Gastrocnemius medialis (tissue), 4 donors: ENCODE measurements at regions not wholly inside any gene's neighbourhood (a gene's known extent, or its start where the extent isn't known, plus 50 kb on each side); places are given as distances from the start of the nearest gene placed in this dataset.
"Not testable (repeated sequence)": the region's sequence is repeated elsewhere in the genome, so short reads cannot be mapped to it uniquely, and the experiment has no call there.

Experiments
- ATAC-seq, 2 donors: fragments of 150-250 bp; one replicate each; pipeline ENCODE4 v1.9.1; 2016
- DNase-seq, 2 donors: peaks; one replicate each; pipeline ENCODE4 v3.0.0-alpha.2; 2019
- H3K27ac ChIP-seq, 4 donors: fragments of 200-600 bp; sonication (generic); 1 replicate in 1 of 4; 2 replicates in 3 of 4; pipeline ENCODE4 v1.5.1; 2016 to 2018; ENCODE audit warnings: mild to moderate bottlenecking in 2 of 4, moderate library complexity in 1 of 4
- H3K27me3 ChIP-seq, 3 donors: fragments of 200-600 bp; sonication (generic) in 2 of 3; 1 replicate in 1 of 3; 2 replicates in 2 of 3; pipeline versions ENCODE4 v1.5.1 to v1.6.0; 2016 to 2019; ENCODE audit warnings: mild to moderate bottlenecking in 1 of 3, moderate library complexity in 1 of 3
- H3K36me3 ChIP-seq, 2 donors: fragments of 200-600 bp; sonication (generic) in 1 of 2; one replicate each; pipeline ENCODE4 v1.5.1; 2017 to 2018
- H3K4me1 ChIP-seq, 2 donors: fragments of 200-600 bp; sonication (generic) in 1 of 2; one replicate each; pipeline ENCODE4 v1.5.1; 2016 to 2017; ENCODE audit warnings: mild to moderate bottlenecking in 2 of 2
- H3K4me3 ChIP-seq, 4 donors: fragments of 200-600 bp; sonication (generic) in 3 of 4; 1 replicate in 1 of 4; 2 replicates in 3 of 4; pipeline ENCODE4 v1.5.1; 2016 to 2019; ENCODE audit warnings: mild to moderate bottlenecking in 2 of 4
- H3K9me3 ChIP-seq, 3 donors: fragments of 200-600 bp; sonication (generic) in 2 of 3; 1 replicate in 1 of 3; 2 replicates in 2 of 3; pipeline ENCODE4 v1.5.1; 2016 to 2019
- CTCF ChIP-seq, 5 experiments: fragments of 450-650 bp in 3 of 5; fragments of 200-600 bp in 2 of 5; sonication (generic) in 2 of 5; IDR thresholded peaks in 4 of 5; conservative IDR thresholded peaks in 1 of 5; 1 replicate in 4 of 5; 2 replicates in 1 of 5; pipeline ENCODE4 v1.5.1; 2016 to 2019; ENCODE audit warnings: antibody characterized with exemption in 5 of 5, mild to moderate bottlenecking in 3 of 5, moderate library complexity in 3 of 5
- POLR2A ChIP-seq, 2 donors: fragments of 450-650 bp; IDR thresholded peaks; one replicate each; pipeline ENCODE4 v1.6.1; 2017; ENCODE audit warnings: antibody characterized with exemption in 2 of 2, mild to moderate bottlenecking in 2 of 2, moderate library complexity in 2 of 2
- in situ Hi-C, 4 donors: fragments of 200-750 bp; cut with MboI; loops; one replicate each; pipeline versions ENCODE4 v1.15.0 to v1.8.0; 2017; ENCODE audit warnings: low sequenced_read_pairs in 4 of 4
- intact Hi-C: fragments of 100-400 bp; cut with DNase I; formaldehyde crosslinking; loops from one replicate; pipeline ENCODE4 v1.15.1; 2023; ENCODE audit warnings: low total_unique reads

GRCh38 chr12:124375789-124376175 lies 80.9 kb downstream of the RFLNA start:
- Histone ChIP-seq H3K36me3 (peaks cover 0 to 22% of the 10 kb centered on the region in 2 donors), H3K4me1 (peaks cover 49 to 59% of the 10 kb centered on the region in 2 donors), H3K4me3 (no peak overlapping the region), H3K27me3 (no peaks in the 10 kb centered on the region), H3K9me3 (no peaks in the 10 kb centered on the region), H3K27ac (peak overlapping the region; percentile 93 to 98 (median 96))
- DNase-seq (no peak), ATAC-seq (no peak)
- intact Hi-C loops (no loop called here), in situ Hi-C loops (loop anchor here in 1 of 4 donors (25.0 kb wide), 1 partner anchor 137 kb away; no protein-coding TSS in a partner anchor)
- TF ChIP-seq POLR2A (IDR thresholded peaks at IDR 0.05): no peak

- Histone ChIP-seq H3K4me1 (peaks cover 49 to 59% of the 10 kb centered on the region in 2 donors), H3K27ac (peak overlapping the region; percentile 93 to 98 (median 96))
- intact Hi-C loops: no loop called here
Observed at GRCh38 chr12:124375141-124375788, 80.4 kb downstream of the RFLNA start.

GRCh38 chr12:124374567-124374966 lies 79.7 kb downstream of the RFLNA start:
- intact Hi-C loops (no loop called here), in situ Hi-C loops (loop anchor here in 3 of 4 donors (25.0 kb wide), 2 partner anchors 88 to 388 kb away; no protein-coding TSS in a partner anchor)
- Histone ChIP-seq H3K36me3 (peaks cover 0 to 22% of the 10 kb centered on the region in 2 donors), H3K9me3 (no peaks in the 10 kb centered on the region), H3K27me3 (no peaks in the 10 kb centered on the region), H3K4me3 (no peak overlapping the region), H3K4me1 (peaks cover 49 to 59% of the 10 kb centered on the region in 2 donors), H3K27ac (peak overlapping the region; percentile 93 to 98 (median 96))
- DNase-seq (no peak), ATAC-seq (no peak)
- TF ChIP-seq CTCF (IDR thresholded peaks at IDR 0.05 in 4 of 5, conservative IDR thresholded peaks at IDR 0.05 in 1 of 5) (no peak), POLR2A (IDR thresholded peaks at IDR 0.05) (no peak)

More at GRCh38 chr12:124375141-124375788, 80.4 kb downstream of the RFLNA start:
- peaks cover 0 to 22% of the 10 kb centered on the region in 2 donors for H3K36me3 ChIP-seq
- in situ Hi-C loops: loop anchor here in 1 of 4 donors (25.0 kb wide), 1 partner anchor 137 kb away; no protein-coding TSS in a partner anchor
- H3K4me3 ChIP-seq: no peak overlapping the region
- DNase-seq: no peak
- no peaks in the 10 kb centered on the region for H3K9me3 ChIP-seq
- ATAC-seq: no peak
- no peak for TF ChIP-seq CTCF (IDR thresholded peaks at IDR 0.05 in 4 of 5, conservative IDR thresholded peaks at IDR 0.05 in 1 of 5)
- TF ChIP-seq POLR2A (IDR thresholded peaks at IDR 0.05): no peak
- H3K27me3 ChIP-seq: no peaks in the 10 kb centered on the region

GRCh38 chr12:124374147-124374546 lies 79.3 kb downstream of the RFLNA start:
- Histone ChIP-seq H3K27me3 (no peaks in the 10 kb centered on the region), H3K4me3 (no peak overlapping the region), H3K9me3 (no peaks in the 10 kb centered on the region), H3K4me1 (peaks cover 46 to 56% of the 10 kb centered on the region in 2 donors), H3K27ac (peak overlapping the region; percentile 93 to 98 (median 96)), H3K36me3 (peaks cover 0 to 22% of the 10 kb centered on the region in 2 donors)
- intact Hi-C loops (no loop called here), in situ Hi-C loops (loop anchor here in 3 of 4 donors (25.0 kb wide), 2 partner anchors 88 to 388 kb away; no protein-coding TSS in a partner anchor)
- TF ChIP-seq POLR2A (IDR thresholded peaks at IDR 0.05): no peak
- TF ChIP-seq CTCF (IDR thresholded peaks at IDR 0.05 in 4 of 5, conservative IDR thresholded peaks at IDR 0.05 in 1 of 5): no peak
- no peak for DNase-seq
- ATAC-seq: no peak

- H3K27ac ChIP-seq: peak overlapping the region; percentile 93 to 98 (median 96)
- in situ Hi-C loops: loop anchor here in 3 of 4 donors (25.0 kb wide), 2 partner anchors 89 to 389 kb away; no protein-coding TSS in a partner anchor
- H3K27me3 ChIP-seq, intact Hi-C loops, H3K4me3 ChIP-seq, H3K9me3 ChIP-seq, ATAC-seq, DNase-seq: not testable (repeated sequence)
- peaks cover 46 to 56% of the 10 kb centered on the region in 2 donors for H3K4me1 ChIP-seq
- peaks cover 0 to 22% of the 10 kb centered on the region in 2 donors for H3K36me3 ChIP-seq
Observed at GRCh38 chr12:124373701-124374100, 78.8 kb downstream of the RFLNA start.
